ENCODE measurements at regions not wholly inside any gene's neighbourhood (a gene's known extent, or its start where the extent isn't known, plus 50 kb on each side); places are given as distances from the start of the nearest gene placed in this dataset.

- DNase-seq (ENCODE audit: low read depth): no peak
These were observed 110.7 kb upstream of the SDK2 start for GRCh38 chr17:73754886-73755400.

- DNase-seq (ENCODE audit: low read depth): no peak
These were observed 113.2 kb upstream of the SDK2 start for GRCh38 chr17:73757420-73757819.

GRCh38 chr17:73758245-73758644 is 114.0 kb upstream of the SDK2 start:
- DNase-seq (ENCODE audit: low read depth): no peak

GRCh38 chr17:73759324-73759723 is 115.1 kb upstream of the SDK2 start:
- no peak for DNase-seq (ENCODE audit: low read depth)

GRCh38 chr17:73759734-73760438 is 115.6 kb upstream of the SDK2 start:
- DNase-seq (ENCODE audit: low read depth): no peak

- no peak for DNase-seq (ENCODE audit: low read depth)
These were observed 116.2 kb upstream of the SDK2 start for GRCh38 chr17:73760439-73760758.

GRCh38 chr17:73765824-73766563 is 121.7 kb upstream of the SDK2 start:
- no peak for DNase-seq (ENCODE audit: low read depth)

GRCh38 chr17:73767696-73768095 is 123.5 kb upstream of the SDK2 start:
- no peak for DNase-seq (ENCODE audit: low read depth)

- DNase-seq (ENCODE audit: low read depth): no peak
These were observed 124.4 kb upstream of the SDK2 start for GRCh38 chr17:73768691-73769090.

- DNase-seq (ENCODE audit: low read depth): no peak
These were observed 125.2 kb upstream of the SDK2 start for GRCh38 chr17:73769479-73769878.

- no peak for DNase-seq (ENCODE audit: low read depth)
These were observed 126.0 kb upstream of the SDK2 start for GRCh38 chr17:73770115-73770848.

GRCh38 chr17:73770849-73771229 is 126.6 kb upstream of the SDK2 start:
- DNase-seq (ENCODE audit: low read depth): no peak

- DNase-seq (ENCODE audit: low read depth): no peak
These were observed 128.0 kb upstream of the SDK2 start for GRCh38 chr17:73772107-73772705.

GRCh38 chr17:73773702-73774101 is 129.5 kb upstream of the SDK2 start:
- DNase-seq (ENCODE audit: low read depth): no peak

GRCh38 chr17:73774852-73775251 is 130.6 kb upstream of the SDK2 start:
- no peak for DNase-seq (ENCODE audit: low read depth)

GRCh38 chr17:73776351-73777130 is 132.3 kb upstream of the SDK2 start:
- no peak for DNase-seq (ENCODE audit: low read depth)

- no peak for DNase-seq (ENCODE audit: low read depth)
These were observed 132.8 kb upstream of the SDK2 start for GRCh38 chr17:73777131-73777449.

- no peak for DNase-seq (ENCODE audit: low read depth)
These were observed 138.0 kb upstream of the SDK2 start for GRCh38 chr17:73782231-73782630.

GRCh38 chr17:73782641-73783381 is 138.6 kb upstream of the SDK2 start:
- no peak for DNase-seq (ENCODE audit: low read depth)

- no peak for DNase-seq (ENCODE audit: low read depth)
These were observed 139.1 kb upstream of the SDK2 start for GRCh38 chr17:73783382-73783766.

- no peak for DNase-seq (ENCODE audit: low read depth)
These were observed 139.8 kb upstream of the SDK2 start for GRCh38 chr17:73783945-73784603.
